HG03095 (cell line): ENCODE measurements at regions not wholly inside any gene's neighbourhood (a gene's known extent, or its start where the extent isn't known, plus 50 kb on each side); places are given as distances from the start of the nearest gene placed in this dataset.

Source experiments
- ATAC-seq: cut with Tn5 transposase; IDR thresholded peaks from one replicate; pipeline ENCODE4 v1.9.1; 2021; ENCODE audit warnings: moderate library complexity; ENCODE audit not compliant: unreplicated experiment

- ATAC-seq = no peak
Measured at GRCh38 chr5:135207866-135208265, 173.8 kb upstream of the PITX1 start.

DNA sequence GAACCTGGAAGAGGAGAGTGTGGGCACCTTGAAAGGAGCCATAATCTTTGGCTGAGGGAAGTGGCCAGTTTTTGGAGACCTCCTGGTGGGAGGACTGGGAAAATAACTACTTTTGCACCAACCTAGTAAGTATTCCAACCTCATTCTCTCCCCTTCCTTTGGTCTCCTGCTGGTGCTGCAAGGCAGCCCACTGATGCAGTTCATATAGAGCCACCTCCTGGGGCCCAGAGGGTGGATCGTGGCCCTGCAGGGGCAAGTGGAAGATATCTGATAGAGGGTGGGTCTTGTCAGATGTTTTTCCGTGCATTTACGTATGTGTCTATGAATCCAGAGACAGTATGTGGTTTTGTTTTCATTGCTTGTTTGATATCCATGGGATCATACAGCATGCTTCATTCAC, 172.8 kb upstream of the PITX1 start:
- no peak for ATAC-seq

DNA sequence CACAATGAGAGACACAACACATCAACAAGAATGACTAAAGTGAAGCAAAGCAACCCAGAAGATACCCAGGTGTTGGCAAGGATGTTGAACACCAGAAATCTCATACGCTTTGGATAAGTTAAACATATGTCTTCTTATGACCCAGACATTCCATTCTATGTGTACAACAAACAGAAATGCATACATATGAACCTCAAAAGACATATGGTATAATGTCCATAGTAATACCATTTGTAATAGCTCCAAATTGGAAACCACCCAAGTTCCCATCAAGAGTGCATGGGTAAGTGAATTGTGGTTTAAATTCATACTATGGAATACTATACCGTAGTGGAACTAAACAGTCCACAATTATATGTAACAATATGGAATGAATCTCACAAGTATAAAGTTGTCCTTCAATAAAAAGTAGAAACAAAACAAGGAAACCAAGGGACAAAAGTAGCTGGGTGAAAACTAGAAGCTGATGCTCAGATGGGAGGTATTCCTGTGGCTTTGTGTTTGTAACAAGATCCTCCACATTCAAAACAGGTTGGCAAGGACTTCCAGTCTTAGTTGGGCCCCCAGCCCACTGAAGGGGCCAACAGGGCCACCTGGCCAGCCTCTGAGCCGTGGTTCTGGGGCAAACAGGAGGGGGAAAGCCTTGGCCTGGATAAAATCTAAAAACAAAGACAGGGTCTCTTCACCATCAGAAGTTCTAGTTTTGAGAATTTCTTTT, 171.8 kb upstream of the PITX1 start:
- no peak for ATAC-seq

GRCh38 chr5:135204151-135204600, 170.1 kb upstream of the PITX1 start:
- no peak for ATAC-seq

DNA sequence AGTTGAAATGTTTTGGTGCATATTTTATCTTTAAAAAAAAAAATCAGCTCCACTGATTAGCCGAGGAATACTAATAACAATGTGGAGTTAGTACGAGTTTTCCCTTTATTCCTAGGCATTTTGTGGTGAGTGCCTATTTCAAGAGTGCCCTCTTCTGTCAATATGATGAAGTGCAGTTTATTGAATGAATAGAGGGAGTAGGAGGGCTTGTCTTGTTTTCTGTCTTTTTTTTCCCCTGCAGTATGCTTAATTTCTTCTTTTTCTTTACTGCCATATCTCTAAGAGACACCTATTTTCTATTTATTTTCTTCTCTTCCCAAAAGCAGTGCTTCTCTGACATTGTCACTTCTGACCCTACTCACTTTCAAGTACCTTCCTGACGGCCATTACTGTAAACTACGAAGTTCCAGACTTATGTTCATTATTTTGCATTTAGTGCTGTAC, 169.6 kb upstream of the PITX1 start:
- ATAC-seq = no peak

GRCh38 chr5:135203019-135203418, 169.0 kb upstream of the PITX1 start:
- no peak for ATAC-seq

DNA sequence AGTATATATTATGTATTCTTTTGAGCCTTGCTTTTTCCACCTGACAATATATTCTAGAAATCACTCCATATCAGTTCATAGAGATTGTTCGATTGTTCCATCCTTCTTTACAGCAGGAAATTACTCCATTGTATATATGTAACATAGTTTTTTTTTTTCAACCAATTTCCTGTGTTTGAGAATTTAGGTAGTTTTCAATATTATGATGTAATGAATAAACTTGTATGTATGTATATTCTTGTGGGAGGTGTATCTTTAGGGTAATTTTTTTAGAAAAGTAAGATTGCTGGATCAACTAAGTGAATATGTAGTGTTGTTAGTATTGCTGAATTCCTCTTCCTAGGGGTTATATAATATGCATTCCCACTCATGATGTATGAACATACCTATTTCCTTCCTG, 165.9 kb upstream of the PITX1 start:
- ATAC-seq = no peak

- ATAC-seq = no peak
Measured at GRCh38 chr5:135196483-135196882, 162.5 kb upstream of the PITX1 start.

- ATAC-seq = no peak
Measured at GRCh38 chr5:135195270-135195608, 161.2 kb upstream of the PITX1 start.

- ATAC-seq = no peak
Measured at GRCh38 chr5:135194573-135195269, 160.7 kb upstream of the PITX1 start.

- no peak for ATAC-seq
Measured at GRCh38 chr5:135194126-135194488, 160.1 kb upstream of the PITX1 start.

DNA sequence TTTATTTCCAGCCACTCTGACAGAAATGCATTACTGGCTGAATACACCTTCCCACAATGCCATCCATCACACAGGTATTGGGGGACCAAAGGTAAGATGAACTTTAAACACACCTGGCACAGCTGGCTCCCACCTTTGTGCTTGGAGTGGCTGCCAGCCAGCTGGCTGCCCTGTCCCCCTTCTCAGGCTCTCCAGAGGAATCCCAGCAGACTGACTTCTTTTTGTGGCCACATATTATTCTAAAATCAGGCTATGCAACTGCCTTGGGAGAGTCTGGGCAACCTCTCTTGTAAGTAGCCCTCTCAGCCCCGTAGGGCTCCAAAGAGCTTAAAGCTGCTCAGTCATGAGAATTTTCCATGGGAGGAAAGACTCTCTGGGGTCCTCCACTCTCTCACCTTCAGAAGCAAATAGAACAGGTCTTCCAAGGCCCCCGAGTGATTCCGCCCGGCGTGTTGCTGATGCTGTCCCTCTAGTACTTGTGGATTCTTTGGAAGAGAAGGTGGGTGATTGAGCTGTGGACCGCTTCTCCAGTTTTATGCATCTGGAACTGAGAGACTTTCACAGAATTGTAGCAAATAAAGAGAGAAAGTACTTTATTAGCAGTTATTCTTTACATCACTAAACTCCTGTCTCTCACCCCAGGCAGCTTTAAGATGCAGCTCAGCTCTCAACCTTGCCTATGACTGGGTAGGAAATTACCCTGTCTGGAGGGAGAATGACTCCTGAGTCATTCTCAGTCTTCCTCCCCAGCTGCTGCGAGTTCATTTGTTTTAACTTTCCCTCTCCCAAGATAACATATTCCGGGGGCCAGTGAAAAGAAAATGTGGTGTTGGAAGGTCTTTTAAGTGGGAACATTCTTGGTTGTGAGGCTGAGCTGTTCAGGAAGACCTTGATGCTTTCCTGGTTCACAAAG, 159.4 kb upstream of the PITX1 start:
- ATAC-seq = no peak

DNA sequence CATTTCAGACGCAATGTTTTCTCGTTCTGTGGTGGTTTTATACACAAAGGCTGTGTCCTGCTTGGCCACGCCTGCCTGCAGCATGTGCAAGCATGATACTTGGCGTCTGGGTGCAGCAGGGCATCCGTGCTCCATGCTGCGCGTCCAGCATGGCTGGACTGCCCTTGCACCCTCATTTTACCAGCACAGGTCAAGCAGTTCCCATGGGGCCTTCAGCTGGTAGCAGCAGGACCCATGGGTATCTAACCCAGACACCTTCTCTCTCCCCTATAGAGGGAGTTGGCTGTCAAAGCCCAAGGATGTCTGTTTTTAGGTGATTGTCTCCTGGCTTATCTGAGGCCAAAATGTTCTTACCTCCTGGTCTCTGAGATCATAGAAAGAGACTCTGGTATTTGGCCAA, 158.3 kb upstream of the PITX1 start:
- no peak for ATAC-seq

DNA sequence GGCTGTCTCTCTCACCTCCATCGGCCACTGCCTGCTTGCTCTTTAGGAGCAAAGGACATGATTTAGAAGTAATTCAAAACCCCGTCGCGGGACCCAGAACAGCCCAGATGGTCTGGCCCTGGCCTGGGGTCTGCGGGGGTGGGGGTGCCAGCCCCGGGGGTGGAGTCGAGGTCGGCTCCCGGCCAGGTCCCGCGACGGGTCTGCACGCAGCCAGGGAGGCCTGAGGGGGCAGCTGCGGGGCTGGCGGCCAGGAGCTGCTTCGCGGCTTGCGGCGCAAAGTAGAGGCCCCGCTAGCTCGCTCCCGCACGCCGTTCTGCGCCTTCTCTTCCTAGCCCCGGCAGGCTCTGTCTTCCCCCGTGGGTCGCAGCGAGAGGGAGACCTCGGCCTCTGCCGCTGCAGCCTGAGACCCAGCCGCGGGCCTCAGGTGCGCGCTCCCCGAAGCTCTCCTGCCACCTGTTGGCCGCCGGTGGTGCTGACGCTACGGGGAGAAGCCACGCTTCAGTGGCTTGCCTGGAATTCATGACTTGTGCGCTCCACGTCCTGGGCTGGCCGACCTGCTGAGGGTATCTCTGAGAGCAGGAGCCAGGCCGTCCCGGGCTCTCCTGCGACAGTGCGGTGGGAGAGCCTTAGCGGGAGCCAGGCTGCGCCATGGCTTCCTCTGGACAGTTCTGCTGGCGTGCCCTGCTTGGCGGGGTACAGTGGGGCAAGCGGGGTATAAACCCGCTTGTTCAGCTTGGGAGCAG, 157.2 kb upstream of the PITX1 start:
- peak; percentile 90 for ATAC-seq

DNA sequence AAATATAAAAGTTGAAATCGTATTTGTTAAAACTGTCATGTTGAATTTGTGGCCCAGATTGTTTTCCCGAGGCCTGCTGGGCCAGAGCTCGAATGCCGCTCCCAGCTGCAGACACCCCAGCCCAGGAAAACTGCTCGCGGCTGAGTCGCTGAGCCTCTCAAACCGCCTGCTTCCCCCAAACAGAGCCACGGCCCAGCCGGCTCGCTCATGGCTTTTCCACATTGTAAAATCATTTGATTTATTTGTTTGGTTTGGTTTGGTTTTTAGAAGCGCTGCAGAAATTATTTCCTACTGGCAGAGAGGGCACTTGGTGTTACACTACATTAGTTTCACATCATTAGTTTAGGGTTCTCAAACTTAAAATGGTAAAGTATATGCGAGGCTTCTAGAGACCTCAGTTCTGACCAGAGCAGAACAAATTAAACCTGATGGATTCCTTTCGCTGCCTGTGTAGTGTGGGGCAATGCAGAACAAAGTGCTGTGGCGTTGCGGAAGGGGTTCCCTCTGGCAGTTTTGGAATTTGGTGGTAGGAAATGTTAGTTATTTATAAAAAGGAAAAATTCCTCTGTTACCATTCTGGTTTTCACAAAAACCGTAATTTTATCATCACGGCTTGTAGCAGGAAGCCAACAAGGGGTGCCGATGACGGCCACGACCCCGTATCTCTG, 156.5 kb upstream of the PITX1 start:
- no peak for ATAC-seq

- ATAC-seq = no peak
Measured at GRCh38 chr5:135189024-135189423, 155.0 kb upstream of the PITX1 start.

DNA sequence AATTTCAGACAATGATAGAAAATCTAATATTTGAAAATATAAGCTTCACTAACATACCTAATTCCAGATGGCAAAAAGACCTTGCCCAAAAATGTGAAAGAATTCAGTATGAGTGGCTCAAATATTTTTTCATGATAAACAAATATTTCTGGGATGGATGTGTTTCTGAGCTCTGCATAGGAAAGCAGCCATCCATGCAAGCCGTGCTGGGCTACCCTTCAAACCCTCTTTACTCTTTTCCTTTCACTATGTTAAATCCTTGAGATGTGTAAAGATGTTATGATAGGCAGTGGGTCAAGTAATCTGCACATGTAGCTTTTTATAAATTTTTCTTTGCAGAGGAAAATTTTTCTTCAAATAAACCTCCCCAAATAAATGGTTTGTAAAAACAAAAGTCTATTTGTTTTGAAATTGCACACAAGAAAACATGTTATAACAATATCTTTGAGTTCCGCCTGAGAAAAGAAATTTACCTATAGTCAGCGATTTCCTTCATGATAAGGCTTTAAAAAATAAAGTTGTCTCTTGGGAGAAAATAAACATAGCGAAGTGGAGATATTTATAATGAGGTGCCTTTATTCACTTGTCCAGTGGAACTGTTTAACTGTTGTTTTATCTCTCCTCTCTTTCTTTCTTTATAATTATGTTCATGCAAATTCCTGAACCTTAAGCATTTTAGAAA, 154.3 kb upstream of the PITX1 start:
- no peak for ATAC-seq

DNA sequence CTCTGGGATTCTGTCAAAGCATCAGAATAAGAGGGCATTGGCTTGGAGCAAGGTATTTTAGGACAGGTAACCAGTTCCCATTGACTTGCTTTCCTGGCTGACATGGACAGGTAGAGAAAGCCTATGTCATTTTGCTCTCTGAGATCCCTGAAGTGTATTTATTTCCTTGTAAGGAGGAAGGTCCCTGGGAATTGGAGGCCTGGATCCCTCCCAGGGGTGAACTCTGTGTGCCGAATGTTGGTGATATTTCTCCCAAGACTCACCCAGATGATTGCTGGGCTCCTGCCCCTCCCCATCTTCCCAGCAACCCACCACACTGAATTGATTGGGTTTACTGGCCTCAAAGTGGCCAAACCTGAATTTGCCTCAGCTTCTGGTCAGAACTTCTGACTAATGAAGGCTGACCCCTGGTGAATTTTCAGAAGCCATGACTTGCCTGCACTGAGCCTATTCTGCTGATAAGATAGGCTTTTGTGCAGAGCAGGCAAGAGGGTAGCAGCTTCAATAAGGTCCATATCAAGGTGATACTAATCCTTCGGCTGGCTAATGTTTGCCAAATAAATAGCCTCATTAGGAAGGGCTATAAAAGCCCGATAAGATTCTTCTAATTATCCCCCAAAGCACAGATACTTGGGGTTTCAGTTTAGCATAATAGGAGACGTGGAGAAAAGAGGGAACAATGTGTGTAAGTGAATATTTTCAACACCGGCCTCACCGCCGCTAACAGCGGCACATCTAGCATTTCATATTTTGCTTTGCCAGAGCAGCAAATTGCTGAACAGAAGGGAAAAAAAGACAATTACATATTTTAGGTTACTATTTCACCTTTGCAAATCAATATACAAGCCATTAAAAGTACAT, 152.9 kb upstream of the PITX1 start:
- no peak for ATAC-seq

- ATAC-seq = no peak
Measured at GRCh38 chr5:135185481-135186065, 151.5 kb upstream of the PITX1 start.
